Coronary artery (tissue), 2 donors: ENCODE measurements at regions not wholly inside any gene's neighbourhood (a gene's known extent, or its start where the extent isn't known, plus 50 kb on each side); places are given as distances from the start of the nearest gene placed in this dataset.

ENCODE experiments used
- DNase-seq: peaks from one replicate; pipeline ENCODE4 v3.0.0-alpha.2; 2017; ENCODE audit warnings: low spot score
- H3K27ac ChIP-seq, 2 donors: fragments of 200-600 bp; sonication (generic); one replicate each; pipeline ENCODE4 v1.5.1; 2016 to 2019
- H3K4me3 ChIP-seq: fragments of 200-600 bp; sonication (generic); 2 replicates; pipeline ENCODE4 v1.5.1; 2016; ENCODE audit warnings: mild to moderate bottlenecking, moderate library complexity
- TF ChIP-seq, protein P1 (sequence below): fragments of 200-600 bp; sonication (generic); IDR thresholded peaks from one replicate; pipeline ENCODE4 v1.5.1; 2019; ENCODE audit warnings: antibody characterized with exemption

DNA sequence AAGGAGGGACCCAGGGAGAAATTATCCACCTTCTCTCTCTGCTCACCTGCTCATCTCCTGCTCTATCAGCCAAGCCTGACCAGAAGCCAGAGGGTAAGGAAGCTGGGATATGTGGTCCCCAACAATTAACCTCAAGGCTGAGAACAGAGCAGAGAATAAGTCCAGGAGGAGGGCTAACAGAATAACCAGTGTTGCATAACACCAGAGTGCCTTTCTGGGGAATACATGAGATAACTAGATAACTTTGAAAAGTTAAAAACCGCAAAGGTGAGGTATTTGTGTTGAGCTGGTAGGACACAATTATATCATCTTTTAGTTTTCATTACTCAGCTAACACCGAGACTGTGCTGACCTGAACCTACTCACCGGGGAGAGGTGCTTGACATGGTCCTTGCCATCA lies 180.8 kb downstream of the SALL1 start:
- Histone ChIP-seq H3K4me3 (no peak overlapping the region), H3K27ac (no peak overlapping the region)
- no peak for DNase-seq
- TF ChIP-seq, protein P1, sequence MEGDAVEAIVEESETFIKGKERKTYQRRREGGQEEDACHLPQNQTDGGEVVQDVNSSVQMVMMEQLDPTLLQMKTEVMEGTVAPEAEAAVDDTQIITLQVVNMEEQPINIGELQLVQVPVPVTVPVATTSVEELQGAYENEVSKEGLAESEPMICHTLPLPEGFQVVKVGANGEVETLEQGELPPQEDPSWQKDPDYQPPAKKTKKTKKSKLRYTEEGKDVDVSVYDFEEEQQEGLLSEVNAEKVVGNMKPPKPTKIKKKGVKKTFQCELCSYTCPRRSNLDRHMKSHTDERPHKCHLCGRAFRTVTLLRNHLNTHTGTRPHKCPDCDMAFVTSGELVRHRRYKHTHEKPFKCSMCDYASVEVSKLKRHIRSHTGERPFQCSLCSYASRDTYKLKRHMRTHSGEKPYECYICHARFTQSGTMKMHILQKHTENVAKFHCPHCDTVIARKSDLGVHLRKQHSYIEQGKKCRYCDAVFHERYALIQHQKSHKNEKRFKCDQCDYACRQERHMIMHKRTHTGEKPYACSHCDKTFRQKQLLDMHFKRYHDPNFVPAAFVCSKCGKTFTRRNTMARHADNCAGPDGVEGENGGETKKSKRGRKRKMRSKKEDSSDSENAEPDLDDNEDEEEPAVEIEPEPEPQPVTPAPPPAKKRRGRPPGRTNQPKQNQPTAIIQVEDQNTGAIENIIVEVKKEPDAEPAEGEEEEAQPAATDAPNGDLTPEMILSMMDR, result no peak

DNA sequence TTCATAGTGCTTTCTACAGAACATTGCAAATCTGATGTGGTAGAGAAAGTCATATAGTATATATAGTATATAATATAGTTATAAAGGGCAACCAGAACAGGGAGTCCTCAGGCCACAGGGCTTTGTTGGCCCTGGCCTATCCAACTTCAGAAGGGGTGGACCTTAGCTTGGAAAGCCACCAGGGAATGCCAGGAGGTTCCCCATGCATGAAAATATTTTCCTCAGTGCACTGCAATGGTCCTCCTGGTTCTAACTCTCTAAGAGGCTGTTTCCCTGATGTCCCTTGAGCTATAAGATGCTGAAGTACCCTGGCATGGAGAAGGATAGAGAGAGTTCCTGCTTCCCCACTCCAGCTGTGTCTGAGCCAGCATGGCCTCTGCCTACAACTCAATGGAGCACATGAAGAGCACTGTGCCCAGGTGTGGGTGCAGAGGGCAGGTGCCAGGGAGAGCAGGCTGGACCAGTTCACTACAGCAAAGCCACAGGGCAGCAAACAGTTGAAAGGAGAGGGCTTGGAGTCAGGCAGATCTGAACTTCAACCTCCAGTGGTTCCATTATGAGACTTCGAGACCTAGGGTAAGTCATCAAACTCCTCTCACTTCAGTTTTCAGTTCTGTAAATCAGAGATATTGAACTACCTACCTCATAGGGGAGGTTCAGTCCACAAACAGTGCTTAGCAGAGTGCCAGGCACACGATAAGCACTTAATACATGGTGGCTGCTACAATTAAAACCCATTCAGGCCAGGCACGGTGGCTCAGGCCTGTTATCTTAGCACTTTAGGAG lies 183.1 kb downstream of the SALL1 start:
- no peak overlapping the region for H3K27ac ChIP-seq
- H3K4me3 ChIP-seq, result no peak overlapping the region
- TF ChIP-seq, protein P1, result no peak
- no peak for DNase-seq

DNA sequence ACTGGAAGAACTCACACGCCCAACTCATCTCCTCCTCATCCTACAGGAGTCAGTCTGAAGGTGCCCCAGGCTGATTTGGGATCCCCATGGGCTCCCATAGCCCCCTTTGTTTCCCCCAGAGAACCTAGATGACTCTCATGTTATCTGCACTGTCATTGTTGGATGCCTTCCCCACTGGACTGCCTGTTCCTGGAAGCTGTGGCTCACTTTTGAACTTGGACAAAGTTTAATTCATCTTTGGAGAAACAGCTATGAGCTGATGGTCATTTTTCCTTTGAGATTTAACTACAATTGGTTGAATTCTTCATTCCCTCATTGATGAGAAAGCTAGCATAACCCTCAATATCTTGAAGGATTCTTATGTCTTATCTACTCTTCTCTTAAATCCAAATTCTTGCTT lies 186.6 kb downstream of the SALL1 start:
- Histone ChIP-seq H3K4me3 (no peak overlapping the region), H3K27ac (no peak overlapping the region)
- no peak for DNase-seq
- TF ChIP-seq, protein P1, result no peak

DNA sequence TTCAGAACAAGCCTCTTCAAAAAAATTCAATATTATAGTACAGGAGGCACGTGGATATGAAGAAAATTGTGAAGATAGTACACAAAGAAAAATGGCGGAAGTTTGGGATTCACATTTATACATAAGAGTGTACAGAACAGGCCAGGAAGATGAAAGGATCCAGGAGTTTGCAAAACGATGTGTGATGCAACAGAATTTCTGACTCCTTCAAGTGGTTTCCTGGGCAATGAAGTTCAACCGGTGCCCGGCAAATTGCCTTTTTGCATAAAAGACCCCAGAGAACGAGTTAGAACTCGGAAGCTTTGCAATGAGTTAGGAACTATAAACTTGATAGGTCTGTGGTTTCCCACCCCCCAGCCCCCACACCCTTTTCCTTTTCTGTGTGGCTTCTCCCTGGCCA lies 189.1 kb downstream of the SALL1 start:
- TF ChIP-seq, protein P1, result no peak
- no peak for DNase-seq

DNA sequence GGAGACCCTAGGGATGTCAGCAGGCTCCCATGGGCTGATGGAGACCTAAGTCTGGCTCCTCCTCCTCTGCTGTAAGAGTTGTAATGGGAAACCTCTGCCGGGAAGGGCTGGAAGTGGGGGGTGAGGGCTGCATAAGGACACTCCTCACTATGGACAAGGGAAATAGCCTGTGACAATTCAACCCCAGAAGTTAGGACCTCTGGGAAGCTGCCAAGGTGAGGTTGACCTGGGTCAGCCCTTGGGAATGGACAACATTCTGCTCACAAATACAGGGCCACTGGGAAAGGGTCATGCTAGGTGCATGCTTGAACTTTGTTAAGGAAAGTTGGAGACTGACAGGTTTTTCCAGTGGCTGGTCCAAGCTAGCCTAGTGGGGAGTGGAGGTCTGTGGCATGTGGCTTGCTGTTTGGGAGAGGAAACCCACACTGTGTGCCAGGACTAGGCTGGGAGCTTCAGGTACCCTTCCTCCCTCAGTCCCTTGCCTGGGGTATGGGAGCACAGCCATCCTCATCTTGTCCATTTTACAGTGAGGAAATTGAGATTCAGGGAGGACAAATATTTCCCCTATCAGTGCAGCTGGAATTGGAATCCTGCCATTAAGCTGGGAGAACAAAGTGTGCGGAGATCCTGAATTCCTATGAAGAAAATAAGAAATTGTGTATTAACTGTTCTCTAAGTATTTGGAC lies 190.4 kb downstream of the SALL1 start:
- TF ChIP-seq, protein P1, result no peak
- H3K4me3 ChIP-seq, result no peak overlapping the region
- no peak for DNase-seq
- H3K27ac ChIP-seq, result no peak overlapping the region

More for the DNA sequence above, 189.1 kb downstream of the SALL1 start:
- no peak overlapping the region for H3K27ac ChIP-seq
- no peak overlapping the region for H3K4me3 ChIP-seq

DNA sequence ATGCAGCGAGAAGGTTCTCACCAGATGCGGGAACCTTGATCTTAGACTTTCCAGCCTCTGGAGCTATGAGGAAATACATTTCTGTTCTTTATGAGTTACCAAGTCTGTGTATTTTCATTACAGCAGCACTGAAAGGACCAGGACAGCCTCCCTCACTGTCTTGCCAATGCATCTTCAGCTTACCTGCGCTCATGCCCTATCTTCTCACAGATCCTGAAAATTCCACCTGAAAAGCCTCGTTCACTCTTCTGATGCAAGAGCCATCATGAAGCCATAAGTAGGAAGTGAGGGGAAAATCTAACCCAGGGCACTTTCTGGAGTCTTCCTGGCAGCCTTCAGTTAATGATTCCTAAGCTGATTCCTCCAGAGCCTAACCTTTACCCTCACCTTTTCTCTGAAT lies 194.0 kb downstream of the SALL1 start:
- no peak for DNase-seq
- TF ChIP-seq, protein P1, result no peak
- no peak overlapping the region for H3K4me3 ChIP-seq
- H3K27ac ChIP-seq, result no peak overlapping the region

DNA sequence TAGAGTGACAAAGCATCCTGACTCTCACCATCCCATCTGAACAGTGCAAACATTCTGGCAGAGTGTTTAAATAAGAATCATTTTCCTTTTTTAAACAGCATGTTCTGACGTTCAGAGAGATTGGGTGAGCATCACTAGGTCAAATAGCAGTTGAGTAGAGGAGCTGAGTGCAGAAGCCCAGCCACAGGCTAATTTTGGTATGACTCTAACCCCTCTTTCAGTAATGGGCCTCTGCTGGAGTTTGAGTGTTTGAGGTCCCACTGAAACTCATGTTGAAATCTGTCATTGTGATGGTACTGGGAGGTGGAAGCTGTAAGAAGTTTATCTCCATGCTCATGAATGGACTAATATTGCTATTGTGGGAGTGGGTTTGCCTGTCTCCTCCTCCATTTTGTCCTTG lies 194.4 kb downstream of the SALL1 start:
- no peak overlapping the region for H3K27ac ChIP-seq
- DNase-seq, result no peak
- H3K4me3 ChIP-seq, result no peak overlapping the region
- TF ChIP-seq, protein P1, result no peak
